ENCODE measurements at regions not wholly inside any gene's neighbourhood (a gene's known extent, or its start where the extent isn't known, plus 50 kb on each side); places are given as distances from the start of the nearest gene placed in this dataset.

GRCh38 chr6:120913486-120913885 is 420.8 kb downstream of the TBC1D32 start:
- no peak for TF ChIP-seq RFX5 (IDR thresholded peaks at IDR 0.05; ENCODE audit: low read length)
- TF ChIP-seq NFIC (IDR thresholded peaks at IDR 0.05; ENCODE audit: borderline replicate concordance), result no peak
- no peak for TF ChIP-seq USF1 (IDR thresholded peaks at IDR 0.05; ENCODE audit: borderline replicate concordance, low read depth)
